ENCODE measurements at regions not wholly inside any gene's neighbourhood (a gene's known extent, or its start where the extent isn't known, plus 50 kb on each side); places are given as distances from the start of the nearest gene placed in this dataset.

GRCh38 chr14:103220134-103220981, 97.1 kb downstream of the TNFAIP2 start:
- Mint-ChIP-seq H3K27me3 (peaks cover 38% of the 10 kb centered on the region), H3K36me3 (no peaks in the 10 kb centered on the region), H3K4me1 (ENCODE audit: unreplicated experiment) (no peaks in the 10 kb centered on the region), H3K9me3 (no peaks in the 10 kb centered on the region), H3K27ac (no peak overlapping the region), H3K4me3 (peak overlapping the region; percentile 75)
- TF ChIP-seq CTCF (conservative IDR thresholded peaks at IDR 0.05): no peak
- DNase-seq (ENCODE audit: extremely low spot score, unreplicated experiment): no peak

GRCh38 chr14:103220982-103221641, 97.9 kb downstream of the TNFAIP2 start:
- Mint-ChIP-seq H3K4me1 (ENCODE audit: unreplicated experiment) (no peaks in the 10 kb centered on the region), H3K27me3 (peaks cover 41% of the 10 kb centered on the region), H3K27ac (no peak overlapping the region), H3K9me3 (no peaks in the 10 kb centered on the region), H3K36me3 (no peaks in the 10 kb centered on the region), H3K4me3 (no peak overlapping the region)
- no peak for TF ChIP-seq CTCF (conservative IDR thresholded peaks at IDR 0.05)
- no peak for DNase-seq (ENCODE audit: extremely low spot score, unreplicated experiment)

GRCh38 chr14:103221781-103222358, 98.6 kb downstream of the TNFAIP2 start:
- Mint-ChIP-seq H3K27ac (no peak overlapping the region), H3K4me3 (peak overlapping the region; percentile 49), H3K27me3 (peaks cover 44% of the 10 kb centered on the region), H3K4me1 (ENCODE audit: unreplicated experiment) (peaks cover 4% of the 10 kb centered on the region), H3K36me3 (no peaks in the 10 kb centered on the region), H3K9me3 (no peaks in the 10 kb centered on the region)
- DNase-seq (ENCODE audit: extremely low spot score, unreplicated experiment): no peak
- TF ChIP-seq CTCF (conservative IDR thresholded peaks at IDR 0.05): no peak

GRCh38 chr14:103223818-103224352, 100.6 kb downstream of the TNFAIP2 start:
- DNase-seq (ENCODE audit: extremely low spot score, unreplicated experiment): no peak
- H3K9me3 Mint-ChIP-seq: no peaks in the 10 kb centered on the region
- H3K4me3 Mint-ChIP-seq: no peak overlapping the region
- peaks cover 4% of the 10 kb centered on the region for H3K4me1 Mint-ChIP-seq (ENCODE audit: unreplicated experiment)
- H3K27ac Mint-ChIP-seq: no peak overlapping the region
- peaks cover 38% of the 10 kb centered on the region for H3K27me3 Mint-ChIP-seq
- TF ChIP-seq CTCF (conservative IDR thresholded peaks at IDR 0.05): no peak
- H3K36me3 Mint-ChIP-seq: no peaks in the 10 kb centered on the region

GRCh38 chr14:103225062-103225461, 101.8 kb downstream of the TNFAIP2 start:
- Mint-ChIP-seq H3K27me3 (peaks cover 27% of the 10 kb centered on the region), H3K36me3 (no peaks in the 10 kb centered on the region), H3K4me3 (no peak overlapping the region), H3K4me1 (ENCODE audit: unreplicated experiment) (peaks cover 4% of the 10 kb centered on the region), H3K9me3 (no peaks in the 10 kb centered on the region), H3K27ac (peak overlapping the region; percentile 48)
- DNase-seq (ENCODE audit: extremely low spot score, unreplicated experiment): no peak
- TF ChIP-seq CTCF (conservative IDR thresholded peaks at IDR 0.05): no peak

Data from type B pancreatic cell (in vitro differentiated cells).